Gastroesophageal sphincter (tissue), 4 donors: ENCODE measurements at regions not wholly inside any gene's neighbourhood (a gene's known extent, or its start where the extent isn't known, plus 50 kb on each side); places are given as distances from the start of the nearest gene placed in this dataset.

Experiments
- ATAC-seq: fragments of 150-250 bp; one replicate; pipeline ENCODE4 v1.9.1; 2016; ENCODE audit warnings: mild to moderate bottlenecking, moderate library complexity
- H3K27ac ChIP-seq, 4 donors: fragments of 200-600 bp; sonication (generic) in 3 of 4; 1 replicate in 3 of 4; 2 replicates in 1 of 4; pipeline ENCODE4 v1.5.1; 2016 to 2019
- H3K27me3 ChIP-seq: fragments of 200-600 bp; sonication (generic); one replicate; pipeline ENCODE4 v1.5.1; 2019
- H3K36me3 ChIP-seq, 2 donors: fragments of 200-600 bp; sonication (generic); one replicate each; pipeline ENCODE4 v1.5.1; 2019; ENCODE audit warnings: control low read depth in 1 of 2
- H3K4me1 ChIP-seq, 3 donors: fragments of 200-600 bp; sonication (generic); 1 replicate in 2 of 3; 2 replicates in 1 of 3; pipeline ENCODE4 v1.5.1; 2016 to 2019; ENCODE audit warnings: control low read depth in 2 of 3
- H3K4me3 ChIP-seq, 2 donors: fragments of 200-600 bp; sonication (generic); one replicate each; pipeline ENCODE4 v1.5.1; 2019; ENCODE audit warnings: mild to moderate bottlenecking in 1 of 2, moderate library complexity in 1 of 2
- H3K9me3 ChIP-seq, 3 donors: fragments of 200-600 bp; sonication (generic); one replicate each; pipeline ENCODE4 v1.5.1; 2017 to 2019; ENCODE audit warnings: control low read depth in 2 of 3
- CTCF ChIP-seq, 4 experiments: fragments of 200-600 bp in 2 of 4; fragments of 450-650 bp in 2 of 4; sonication (generic) in 1 of 4; IDR thresholded peaks; one replicate each; pipeline ENCODE4 v1.5.1; 2017 to 2019; ENCODE audit warnings: antibody characterized with exemption in 4 of 4, mild to moderate bottlenecking in 2 of 4, moderate library complexity in 2 of 4
- EP300 ChIP-seq: sonication (generic); formaldehyde crosslinking; IDR thresholded peaks from one replicate; pipeline ENCODE4 v1.6.1; 2017; ENCODE audit warnings: antibody characterized with exemption, mild to moderate bottlenecking
- POLR2A ChIP-seq, 2 donors: fragments of 450-650 bp; IDR thresholded peaks; one replicate each; pipeline ENCODE4 v1.6.1; 2017; ENCODE audit warnings: antibody characterized with exemption in 2 of 2, mild to moderate bottlenecking in 2 of 2, moderate library complexity in 1 of 2
- POLR2AphosphoS5 ChIP-seq: sonication (generic); formaldehyde crosslinking; IDR thresholded peaks from one replicate; pipeline ENCODE4 v1.6.1; 2017; ENCODE audit warnings: antibody characterized with exemption
- WGBS, 2 donors: methylation state at CpG; one replicate each; pipeline ENCODE4 v1.1.5; 2018; ENCODE audit warnings: low coverage in 1 of 2; 5-methylcytosine and 5-hydroxymethylcytosine counted together

GRCh38 chr2:220127311-220127710 is 499.9 kb downstream of the SLC4A3 start:
- H3K4me1 ChIP-seq, result no peaks in the 10 kb centered on the region
- no peak for ATAC-seq
- TF ChIP-seq EP300 (no peak), CTCF (IDR thresholded peaks at IDR 0.05) (no peak), POLR2AphosphoS5 (no peak), POLR2A (IDR thresholded peaks at IDR 0.05) (no peak)
- no peak overlapping the region for H3K4me3 ChIP-seq
- H3K27me3 ChIP-seq, result no peaks in the 10 kb centered on the region
- H3K9me3 ChIP-seq, result peaks cover 0 to 17% (median 0%) of the 10 kb centered on the region in 3 donors
- WGBS, 2 donors, result 78 to 84% methylated on average over 3 of the region's 3 CpGs
- H3K36me3 ChIP-seq, result no peaks in the 10 kb centered on the region
- no peak overlapping the region for H3K27ac ChIP-seq

GRCh38 chr2:220127876-220128275 is 500.4 kb downstream of the SLC4A3 start:
- WGBS, 2 donors, result 15 to 23% methylated on average over 5 of the region's 5 CpGs
- Histone ChIP-seq H3K27me3 (no peaks in the 10 kb centered on the region), H3K4me3 (no peak overlapping the region), H3K4me1 (no peaks in the 10 kb centered on the region), H3K27ac (no peak overlapping the region), H3K9me3 (peaks cover 0 to 17% (median 0%) of the 10 kb centered on the region in 3 donors), H3K36me3 (no peaks in the 10 kb centered on the region)
- TF ChIP-seq POLR2AphosphoS5 (no peak), CTCF (IDR thresholded peaks at IDR 0.05) (no peak), EP300 (no peak)
- no peak for ATAC-seq

- no peaks in the 10 kb centered on the region for H3K36me3 ChIP-seq
- H3K27ac ChIP-seq, result no peak overlapping the region
- TF ChIP-seq POLR2A (IDR thresholded peaks at IDR 0.05) (no peak), POLR2AphosphoS5 (no peak), CTCF (IDR thresholded peaks at IDR 0.05) (no peak), EP300 (no peak)
- WGBS, 2 donors, result 53 to 59% methylated on average over 5 to 7 of the region's 7 CpGs
- no peak overlapping the region for H3K4me3 ChIP-seq
- no peaks in the 10 kb centered on the region for H3K4me1 ChIP-seq
- no peaks in the 10 kb centered on the region for H3K27me3 ChIP-seq
- ATAC-seq, result no peak
- peaks cover 0 to 21% (median 0%) of the 10 kb centered on the region in 3 donors for H3K9me3 ChIP-seq
These were observed 502.0 kb downstream of the SLC4A3 start for GRCh38 chr2:220129391-220129790.

GRCh38 chr2:220134756-220135534 is 507.5 kb downstream of the SLC4A3 start:
- H3K36me3 ChIP-seq, result no peaks in the 10 kb centered on the region
- no peak overlapping the region for H3K27ac ChIP-seq
- WGBS, 2 donors, result 58 to 65% methylated on average over 6 of the region's 6 CpGs
- H3K9me3 ChIP-seq, result peaks cover 0 to 23% (median 0%) of the 10 kb centered on the region in 3 donors
- ATAC-seq, result no peak
- no peaks in the 10 kb centered on the region for H3K4me1 ChIP-seq
- H3K4me3 ChIP-seq, result no peak overlapping the region
- H3K27me3 ChIP-seq, result no peaks in the 10 kb centered on the region
- TF ChIP-seq POLR2A (IDR thresholded peaks at IDR 0.05) (no peak), EP300 (no peak), CTCF (IDR thresholded peaks at IDR 0.05) (no peak), POLR2AphosphoS5 (no peak)

GRCh38 chr2:220143336-220143735 is 515.9 kb downstream of the SLC4A3 start:
- Histone ChIP-seq H3K9me3 (no peaks in the 10 kb centered on the region), H3K36me3 (no peaks in the 10 kb centered on the region), H3K27ac (no peak overlapping the region), H3K4me3 (no peak overlapping the region), H3K27me3 (no peaks in the 10 kb centered on the region), H3K4me1 (no peaks in the 10 kb centered on the region)
- ATAC-seq, result no peak
- no peak for TF ChIP-seq POLR2A (IDR thresholded peaks at IDR 0.05)
- TF ChIP-seq POLR2AphosphoS5, result no peak
- TF ChIP-seq EP300, result no peak
- TF ChIP-seq CTCF (IDR thresholded peaks at IDR 0.05), result no peak
- 40 to 59% methylated on average over 1 to 2 of the region's 2 CpGs for WGBS, 2 donors
